Fibroblast of skin of scalp (primary cell): ENCODE measurements at regions not wholly inside any gene's neighbourhood (a gene's known extent, or its start where the extent isn't known, plus 50 kb on each side); places are given as distances from the start of the nearest gene placed in this dataset.
A peak's percentile ranks its signal among the peaks of the same experiment; 100 is the strongest.
"Not testable (repeated sequence)": the region's sequence is repeated elsewhere in the genome, so short reads cannot be mapped to it uniquely, and the experiment has no call there.

ENCODE experiments used
- DNase-seq: peaks from one replicate; pipeline ENCODE4 v3.0.0-alpha.2; 2013

DNA sequence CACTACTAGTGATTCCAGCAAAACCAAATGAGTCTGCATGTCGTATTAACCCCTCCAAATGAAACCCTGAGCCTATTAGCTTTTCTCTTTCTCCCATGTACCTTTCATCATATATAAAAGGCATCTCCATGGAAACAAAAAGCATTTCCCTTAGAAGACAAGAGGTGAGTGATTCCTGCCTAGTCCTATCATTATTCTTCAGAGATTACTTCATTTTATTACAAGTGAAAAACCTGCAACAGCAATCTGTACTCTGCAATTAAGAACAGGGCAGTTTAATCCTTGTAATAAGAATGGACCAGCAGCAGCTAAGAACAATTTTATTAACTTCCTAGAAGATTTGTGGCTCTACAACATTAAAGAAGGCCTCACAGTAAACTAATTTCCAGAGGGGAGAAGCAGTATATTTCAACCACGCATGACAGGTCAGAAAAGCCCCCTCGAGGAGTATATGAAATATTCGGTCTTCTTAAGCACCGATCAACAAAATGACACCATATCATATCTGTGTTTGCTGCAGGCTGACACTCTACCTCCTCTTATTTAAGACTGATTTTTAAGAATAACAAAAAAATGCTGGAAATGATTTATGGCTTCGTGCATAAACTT, 132.3 kb upstream of the TFPI start:
- DNase-seq = no peak

DNA sequence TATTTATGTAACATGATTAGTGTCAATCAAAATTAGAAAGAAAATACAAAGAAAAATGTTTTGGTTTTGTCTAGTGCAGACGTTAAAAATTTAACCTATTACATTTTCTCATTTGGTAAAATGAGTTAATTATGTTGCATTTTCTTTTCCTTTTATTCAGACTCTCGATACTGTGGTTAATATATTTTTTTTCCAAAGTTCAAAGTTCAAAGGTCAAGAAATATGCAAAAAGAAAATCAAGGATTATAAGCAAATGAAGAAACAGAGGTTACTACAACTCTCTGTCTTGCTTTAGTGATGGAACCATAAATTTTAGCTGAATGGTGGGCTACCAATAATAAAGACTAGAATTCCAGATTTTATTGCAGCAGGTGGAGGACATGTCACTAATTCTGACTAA, 133.3 kb upstream of the TFPI start:
- no peak for DNase-seq

DNA sequence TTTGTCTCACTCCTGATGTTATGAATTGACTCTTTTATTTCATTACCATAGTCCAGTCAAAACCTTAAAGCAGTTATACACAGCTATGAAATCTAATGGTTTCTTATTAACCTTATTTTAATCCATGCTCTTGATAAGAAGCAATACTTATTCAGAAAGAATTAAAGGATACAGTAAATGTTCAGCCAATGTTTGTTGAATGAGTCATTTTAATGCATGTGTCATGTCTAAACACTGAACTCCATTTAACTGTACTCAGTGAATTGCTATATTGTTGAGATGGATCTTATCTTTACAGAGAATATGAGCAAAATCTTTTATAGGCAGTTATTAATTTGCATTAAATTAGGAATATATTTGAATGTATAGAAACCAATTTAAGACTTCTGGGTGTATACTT, 135.1 kb upstream of the TFPI start:
- peak; percentile 19 for DNase-seq

DNA sequence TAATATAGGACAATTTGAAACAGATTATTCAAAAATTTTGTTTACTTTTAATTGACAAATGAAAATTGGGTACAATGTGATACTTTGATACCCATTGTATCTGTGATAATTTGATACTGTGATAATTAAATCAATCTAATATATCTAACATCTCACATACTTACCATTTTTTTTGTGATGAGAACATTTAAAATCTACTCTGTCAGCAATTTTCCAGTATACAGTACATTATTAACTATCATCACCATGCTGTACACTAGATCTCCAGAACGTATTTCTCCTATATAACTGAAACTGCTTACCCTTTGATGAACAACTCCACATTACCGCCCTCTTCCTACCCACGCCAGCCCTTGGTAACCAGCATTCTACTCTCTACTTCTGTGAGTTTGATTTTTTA, 139.7 kb upstream of the TFPI start:
- no peak for DNase-seq

DNA sequence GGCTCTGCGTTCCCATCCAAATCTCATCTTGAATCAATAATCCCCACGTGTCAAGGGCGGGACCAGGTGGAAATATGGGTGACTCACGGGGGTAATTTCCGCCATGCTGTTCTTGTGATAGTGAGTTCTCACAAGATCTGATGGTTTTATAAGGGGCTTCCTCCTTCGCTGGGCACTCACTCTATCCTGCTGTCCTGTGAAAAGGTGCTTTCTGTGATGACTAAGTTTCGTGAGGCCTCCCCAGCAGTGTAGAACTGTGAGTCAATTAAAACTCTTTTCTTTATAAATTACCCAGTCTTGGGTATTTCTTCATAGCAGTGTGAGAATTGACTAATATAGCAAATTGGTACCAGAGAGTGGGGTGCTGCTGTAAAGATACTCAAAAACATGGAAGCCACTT, 142.4 kb upstream of the TFPI start:
- DNase-seq = not testable (repeated sequence)

DNA sequence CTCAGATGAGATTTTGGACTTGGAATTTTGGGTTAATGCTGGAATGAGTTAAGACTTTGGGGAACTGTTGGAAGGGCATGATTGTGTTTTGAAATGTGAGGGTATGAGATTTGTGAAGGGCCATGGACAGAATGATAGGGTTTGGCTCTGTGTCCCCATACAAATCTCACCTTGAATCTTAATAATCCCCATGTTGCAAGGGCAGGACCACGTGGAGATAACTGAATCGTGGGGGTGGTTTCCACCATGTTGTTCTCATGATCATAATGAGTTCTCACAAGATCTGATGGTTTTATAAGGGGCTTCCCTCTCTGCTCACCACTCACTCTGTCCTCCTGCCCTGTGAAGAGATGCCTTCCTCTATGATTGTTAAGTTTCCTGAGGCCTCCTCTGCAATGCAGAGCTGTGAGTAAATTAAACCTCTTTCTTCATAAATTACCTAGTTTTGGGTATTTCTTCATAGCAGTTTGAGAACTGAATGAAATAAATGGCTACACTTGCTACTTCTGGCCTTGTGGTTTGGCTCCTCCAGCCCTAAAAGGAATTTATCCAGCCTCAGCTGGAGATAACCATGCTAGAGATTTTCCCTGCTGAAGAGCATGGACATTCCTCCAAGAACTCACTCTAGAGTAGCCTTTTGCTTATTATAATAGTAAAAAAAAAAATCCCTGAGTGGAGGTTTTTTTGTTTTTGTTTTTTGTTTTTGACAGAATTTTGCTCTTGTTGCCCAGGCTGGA, 144.3 kb upstream of the TFPI start:
- peak; percentile 4 for DNase-seq

DNA sequence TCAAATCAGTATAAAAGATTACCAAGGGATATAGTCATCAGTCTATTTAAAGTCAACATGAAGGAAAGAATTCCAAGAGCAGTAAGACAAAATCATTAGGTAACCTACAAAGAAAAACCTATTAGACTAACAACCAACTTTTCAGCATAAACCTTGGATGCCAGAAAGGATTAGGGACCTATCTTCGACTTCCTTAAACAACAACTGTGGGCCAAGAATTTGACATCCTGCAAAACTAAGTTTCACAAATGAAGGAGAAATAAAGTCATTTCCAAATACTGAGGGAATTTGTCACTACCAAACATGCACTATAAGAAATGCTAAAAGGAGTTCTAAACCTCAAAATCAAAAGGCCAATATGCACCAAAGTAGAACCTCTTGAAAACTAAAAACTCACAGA, 147.9 kb upstream of the TFPI start:
- no peak for DNase-seq

DNA sequence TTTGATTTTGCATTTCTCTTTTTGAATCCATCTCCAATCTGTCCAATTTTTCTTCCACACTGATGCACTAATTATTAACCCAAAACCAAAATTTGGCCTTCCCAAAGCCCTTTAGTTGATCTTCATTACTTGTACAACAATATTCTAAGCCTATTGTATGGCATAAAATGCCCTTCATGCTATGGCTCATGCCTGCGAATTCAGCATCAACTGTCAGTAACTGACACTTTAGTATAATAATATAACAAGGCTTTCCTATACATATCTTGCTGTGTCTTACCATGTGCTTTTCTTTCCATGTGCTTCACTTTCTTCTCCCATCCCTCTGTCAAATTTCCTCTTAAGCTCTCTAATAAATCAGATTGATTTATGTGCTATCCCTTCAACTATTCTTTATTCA, 154.0 kb upstream of the TFPI start:
- no peak for DNase-seq

DNA sequence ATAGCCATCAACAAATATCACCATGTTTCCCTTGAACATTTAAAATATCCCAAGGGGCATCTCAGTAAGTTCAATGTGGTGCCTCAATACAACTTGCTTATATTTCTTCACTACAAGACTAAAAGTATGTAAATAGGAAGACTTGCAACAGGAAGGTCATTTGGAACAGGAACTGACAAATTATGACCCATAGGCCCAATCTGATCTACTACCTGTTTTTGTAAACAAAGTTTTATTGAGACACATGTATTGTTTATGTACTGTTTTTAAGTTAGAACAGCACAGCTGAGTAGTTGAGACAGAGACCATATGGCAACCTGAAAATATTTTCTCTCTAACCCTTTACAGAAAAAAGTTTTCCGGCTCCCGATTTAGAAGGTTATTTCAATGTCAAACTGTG, 154.8 kb upstream of the TFPI start:
- DNase-seq = no peak

DNA sequence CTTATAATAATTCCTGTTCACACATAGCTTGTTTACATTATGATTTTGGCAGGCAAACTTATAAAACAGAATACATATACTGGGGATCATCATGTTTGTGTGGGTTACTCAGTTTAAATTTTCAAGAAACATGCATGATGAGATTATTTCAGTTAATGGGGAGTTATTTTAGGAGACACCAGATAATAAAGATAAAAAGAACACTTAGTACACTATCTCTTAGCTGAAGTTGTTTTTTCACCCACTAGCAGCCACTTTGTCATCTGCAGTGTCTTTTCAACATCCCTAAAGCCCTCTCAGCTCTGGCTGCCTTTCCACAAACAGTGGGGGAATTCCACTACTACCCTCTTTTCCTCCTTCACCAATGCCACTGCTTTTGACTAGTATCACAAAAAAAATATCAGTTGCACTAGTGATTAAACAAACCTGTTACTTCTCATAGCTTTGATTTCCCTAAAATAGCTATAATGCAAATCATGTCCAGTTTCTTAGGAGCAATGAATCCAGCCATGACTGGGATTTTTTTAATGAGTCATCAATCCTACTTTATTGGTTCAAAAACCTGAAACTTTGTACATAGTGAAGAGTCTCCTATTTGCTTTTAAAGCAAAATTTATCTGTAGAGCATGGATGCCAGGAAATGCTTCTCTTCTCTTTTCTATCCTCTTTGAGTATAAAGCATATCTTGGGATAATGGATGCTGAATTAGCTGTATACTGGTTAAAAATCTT, 156.7 kb upstream of the TFPI start:
- no peak for DNase-seq

DNA sequence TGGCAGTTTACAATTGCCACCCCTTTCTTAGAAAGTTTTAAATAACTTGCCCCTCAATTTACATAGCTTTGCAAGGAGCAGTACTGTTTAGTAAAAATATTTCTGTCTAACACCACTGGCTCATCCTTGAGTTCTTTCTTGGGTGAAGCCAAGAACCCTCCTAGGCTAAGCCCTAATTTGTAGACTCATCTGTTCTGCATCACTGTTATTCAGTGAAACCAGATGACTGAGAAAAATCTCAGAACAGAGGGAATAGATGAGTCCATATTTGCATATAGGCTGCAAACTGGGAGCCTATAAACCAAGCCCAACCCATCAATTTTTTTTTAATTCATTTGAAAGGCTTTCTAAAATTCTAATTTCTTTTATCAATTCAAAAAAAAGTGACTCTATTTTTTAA, 161.4 kb upstream of the TFPI start:
- DNase-seq = no peak

DNA sequence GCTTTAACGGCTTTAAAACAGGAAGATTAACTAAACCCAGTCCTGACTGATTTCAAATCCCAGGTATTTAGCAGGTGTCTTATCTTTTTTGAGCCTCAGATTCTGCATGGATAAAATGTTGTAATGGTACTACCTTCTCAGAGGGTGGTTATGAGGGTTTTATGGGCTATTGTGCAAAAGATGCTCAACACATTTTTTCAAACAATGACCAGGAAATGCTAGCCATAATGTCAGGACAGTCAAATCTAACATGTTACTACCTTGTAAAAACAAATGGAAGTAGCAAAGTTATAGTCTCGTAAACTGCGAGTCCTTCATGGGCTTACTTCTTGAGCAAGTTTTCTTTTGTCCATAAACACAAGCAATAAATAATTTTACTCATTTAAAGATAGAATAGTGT, 162.1 kb upstream of the TFPI start:
- no peak for DNase-seq

DNA sequence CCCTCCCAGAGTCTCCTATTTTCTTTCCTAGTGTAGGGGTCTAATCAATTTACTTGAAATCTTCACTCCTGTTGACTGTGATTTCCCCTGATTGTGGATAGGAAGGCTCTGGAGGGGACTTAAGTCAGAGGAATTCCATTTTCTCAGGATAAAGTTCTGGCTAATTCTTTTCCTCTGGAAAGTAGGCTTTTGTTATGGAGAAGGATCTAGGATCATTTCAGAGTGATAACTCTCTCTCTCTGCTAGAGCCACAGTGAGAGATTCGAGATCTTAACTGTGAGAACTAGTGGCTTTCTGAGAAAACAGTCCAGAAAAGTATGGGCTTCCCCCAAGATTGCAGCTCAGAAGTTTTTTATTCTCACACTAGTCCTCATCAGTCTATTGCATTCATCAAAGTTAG, 163.9 kb upstream of the TFPI start:
- no peak for DNase-seq

DNA sequence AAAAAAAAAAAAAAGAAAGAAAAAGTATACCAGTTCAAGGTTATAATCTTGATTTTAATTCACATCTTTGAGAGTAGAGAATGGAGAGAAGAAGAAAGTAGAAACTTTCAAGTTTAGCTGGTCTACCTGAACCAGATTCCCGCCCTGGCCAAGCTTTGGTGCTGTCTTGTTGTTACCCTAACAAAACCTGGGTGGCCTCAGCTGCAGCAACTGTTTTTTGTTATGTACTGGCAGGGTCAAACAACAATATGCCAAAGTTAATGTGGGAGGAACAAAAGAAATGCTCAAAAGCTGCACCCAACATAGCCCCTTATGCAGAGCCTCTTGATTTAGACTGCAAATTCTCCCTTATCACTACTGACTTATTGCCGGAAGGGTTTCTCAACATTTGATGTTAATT, 165.3 kb upstream of the TFPI start:
- no peak for DNase-seq

DNA sequence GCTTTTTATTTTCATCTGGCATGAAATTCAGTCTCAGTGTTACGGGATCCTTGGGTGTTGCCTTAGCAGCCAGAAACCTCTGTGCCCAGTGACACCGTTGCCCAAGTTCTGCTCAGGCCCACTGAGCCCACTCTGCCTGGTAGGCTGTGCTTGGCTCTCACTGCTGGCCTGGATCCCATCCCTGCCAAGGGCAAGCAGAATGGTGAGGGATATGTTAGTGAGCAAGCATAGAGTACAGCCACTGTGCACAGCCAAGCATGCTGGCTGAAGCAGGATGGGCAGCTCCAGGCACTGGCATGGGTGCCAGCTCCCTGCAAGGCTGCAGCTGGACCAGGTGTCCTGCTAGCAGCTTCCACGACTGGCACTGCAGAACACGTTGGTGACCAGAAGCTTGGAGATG, 194.7 kb upstream of the TFPI start:
- no peak for DNase-seq

DNA sequence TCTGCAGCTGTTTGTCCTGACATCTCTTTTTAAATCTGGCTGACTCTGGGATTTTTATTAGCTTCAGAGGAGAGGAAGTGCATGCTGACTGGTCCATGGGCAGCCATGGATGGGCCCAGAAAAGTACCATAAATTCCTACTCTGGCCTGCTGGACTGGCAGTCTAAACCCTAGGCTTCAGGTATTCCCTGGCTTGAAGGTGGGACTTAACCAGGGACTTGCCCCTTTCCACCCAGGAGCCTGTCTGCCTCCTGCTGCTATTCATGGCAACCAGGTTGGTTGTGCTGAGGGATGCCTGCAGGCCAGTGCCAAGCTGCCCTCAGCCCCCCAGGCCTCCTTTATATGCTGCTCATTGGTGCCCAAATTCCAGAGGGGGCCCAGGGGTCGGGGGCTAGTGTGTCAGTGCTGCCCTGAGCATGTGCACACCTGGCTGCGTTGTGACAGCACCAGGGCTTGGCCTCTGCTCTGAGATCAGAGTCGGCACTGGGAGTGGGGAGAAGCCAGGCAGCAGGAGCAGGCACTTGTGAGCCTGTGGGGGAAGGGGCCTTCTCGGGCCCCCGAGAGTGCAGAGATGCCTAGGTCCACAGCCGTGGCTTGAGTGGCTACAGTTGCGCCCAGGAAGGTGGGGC, 195.7 kb upstream of the TFPI start:
- DNase-seq = no peak

DNA sequence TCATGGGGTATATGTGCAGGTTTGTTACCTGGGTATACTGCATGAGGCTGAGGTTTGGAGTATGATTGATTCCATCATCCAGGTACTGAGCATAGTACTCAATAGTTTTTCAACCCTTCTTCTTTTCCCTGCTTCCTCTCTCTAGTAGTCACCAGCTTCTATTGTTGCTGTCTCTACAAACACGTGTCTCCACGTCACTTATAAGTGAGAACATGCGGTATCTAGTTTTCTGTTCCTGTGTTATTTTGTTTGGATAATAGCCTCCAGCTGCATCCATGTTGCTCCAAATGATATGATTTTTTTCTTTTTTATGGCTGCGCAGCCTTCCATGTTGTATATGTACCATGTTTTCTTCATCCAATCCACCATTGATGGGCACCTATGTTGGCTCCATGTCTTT, 214.8 kb upstream of the TFPI start:
- no peak for DNase-seq

DNA sequence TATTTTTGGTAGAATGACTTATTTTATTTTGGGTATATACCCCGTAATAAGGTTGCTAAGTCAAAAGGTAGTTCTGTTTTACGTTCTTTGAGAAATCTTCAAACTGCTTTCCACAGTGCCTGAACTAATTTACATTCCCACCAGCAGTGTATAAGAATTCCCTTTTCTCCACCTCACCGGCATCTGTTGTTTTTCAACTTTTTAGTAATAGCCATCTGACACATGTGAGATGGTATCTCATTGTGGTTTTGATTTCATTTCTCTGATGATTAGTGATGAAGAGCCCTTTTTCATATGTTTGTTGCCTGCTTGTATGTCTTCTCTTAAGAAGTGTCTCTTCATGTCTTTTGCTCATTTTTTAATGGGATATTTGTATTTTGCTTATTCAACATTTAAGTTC, 215.2 kb upstream of the TFPI start:
- DNase-seq = no peak

DNA sequence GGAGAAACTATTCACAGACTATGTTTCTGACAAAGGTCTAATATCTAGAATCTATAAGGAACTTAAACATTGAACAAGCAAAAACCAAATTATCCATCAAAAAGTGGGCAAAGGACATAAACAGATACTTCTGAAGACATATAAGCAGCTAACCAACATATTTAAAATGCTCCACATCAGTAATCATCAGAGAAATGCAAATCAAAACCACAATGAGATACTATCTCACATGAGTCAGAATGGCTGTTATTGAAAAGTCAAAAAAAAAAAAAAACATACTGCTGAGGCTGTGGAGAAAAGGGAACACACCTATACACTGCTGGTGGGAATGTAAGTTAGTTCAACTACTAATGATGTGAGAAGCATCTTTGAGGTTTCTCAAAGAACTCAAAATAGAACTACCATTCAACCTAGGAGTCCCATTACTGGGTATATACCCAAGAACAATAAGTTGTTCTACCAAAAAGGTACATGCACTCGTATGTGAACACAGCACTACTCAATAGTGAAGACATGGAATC, 220.4 kb upstream of the TFPI start:
- peak; percentile 69 for DNase-seq

DNA sequence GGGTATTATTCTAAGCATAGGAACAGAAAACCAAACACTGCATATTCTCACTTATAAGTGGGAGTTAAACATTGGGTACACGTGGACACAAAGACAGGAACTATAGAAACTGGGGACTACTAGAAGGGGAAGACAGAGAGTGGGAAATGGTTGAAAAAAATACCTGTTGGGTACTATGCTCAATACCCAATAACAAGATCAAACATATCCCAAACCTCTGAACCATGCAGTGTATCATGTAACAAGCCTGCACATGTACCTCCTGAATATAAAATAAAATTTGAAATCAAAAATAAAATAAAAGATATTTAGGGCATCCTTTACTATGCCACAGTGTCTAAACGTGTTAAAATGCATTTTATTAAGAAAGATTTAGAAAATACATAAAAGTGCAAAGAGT, 221.0 kb upstream of the TFPI start:
- DNase-seq = no peak

DNA sequence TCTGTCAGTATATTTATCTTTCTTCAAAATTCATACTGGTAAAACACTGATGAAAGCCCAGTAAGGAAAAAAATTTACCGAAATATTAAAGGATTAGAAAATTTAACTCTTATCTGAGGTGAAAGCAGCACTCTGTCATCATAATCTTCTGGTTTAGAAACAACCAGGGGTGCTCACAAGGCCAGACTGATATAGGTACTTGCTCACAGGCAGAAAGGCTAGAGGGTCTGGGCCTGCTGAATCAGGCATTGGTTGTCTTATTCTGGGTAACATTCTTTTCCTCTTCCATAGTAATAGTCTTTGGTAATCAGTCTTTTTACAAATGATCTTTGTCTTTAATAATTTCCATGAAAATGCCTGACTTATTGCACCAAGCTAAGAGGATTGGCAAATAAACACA, 221.4 kb upstream of the TFPI start:
- no peak for DNase-seq

DNA sequence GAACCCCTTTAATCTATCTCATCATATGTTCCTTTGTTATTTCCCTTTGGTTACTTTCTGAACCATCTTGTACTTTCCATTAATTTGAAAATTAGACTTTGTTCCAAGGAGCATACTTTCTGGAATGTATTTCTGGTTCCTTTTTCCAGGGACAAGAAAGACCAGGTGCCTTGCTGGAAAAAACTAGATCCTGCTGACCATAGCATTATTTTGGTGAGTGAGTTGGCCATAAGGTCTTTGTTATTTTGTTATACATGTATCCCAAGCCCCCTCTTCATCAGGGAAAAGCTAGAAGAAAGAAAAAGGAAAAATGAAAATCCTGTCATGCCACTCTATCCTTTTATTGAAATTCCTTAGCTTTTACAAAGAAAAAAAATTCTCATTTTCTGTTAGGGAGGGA, 228.1 kb upstream of the TFPI start:
- no peak for DNase-seq

DNA sequence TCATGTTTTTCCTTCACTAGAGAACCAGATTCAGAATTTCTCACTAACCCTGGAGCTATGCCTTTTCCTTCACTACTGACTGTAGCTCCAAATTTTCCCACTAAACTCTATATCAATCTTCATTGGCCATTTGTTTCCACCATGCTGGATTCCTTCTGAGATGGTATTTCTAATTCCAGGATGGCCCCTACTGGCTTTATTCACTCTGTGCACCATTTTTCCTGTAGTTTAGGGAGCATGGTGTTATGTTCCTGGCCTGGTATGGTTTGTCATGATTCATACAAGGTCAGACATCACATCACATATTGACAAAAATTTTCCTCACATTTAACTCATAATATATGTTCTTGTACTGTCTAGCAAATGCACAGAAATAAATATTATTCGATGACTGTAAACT, 229.2 kb upstream of the TFPI start:
- peak; percentile 6 for DNase-seq
